ENCODE measurements at regions not wholly inside any gene's neighbourhood (a gene's known extent, or its start where the extent isn't known, plus 50 kb on each side); places are given as distances from the start of the nearest gene placed in this dataset.

DNA sequence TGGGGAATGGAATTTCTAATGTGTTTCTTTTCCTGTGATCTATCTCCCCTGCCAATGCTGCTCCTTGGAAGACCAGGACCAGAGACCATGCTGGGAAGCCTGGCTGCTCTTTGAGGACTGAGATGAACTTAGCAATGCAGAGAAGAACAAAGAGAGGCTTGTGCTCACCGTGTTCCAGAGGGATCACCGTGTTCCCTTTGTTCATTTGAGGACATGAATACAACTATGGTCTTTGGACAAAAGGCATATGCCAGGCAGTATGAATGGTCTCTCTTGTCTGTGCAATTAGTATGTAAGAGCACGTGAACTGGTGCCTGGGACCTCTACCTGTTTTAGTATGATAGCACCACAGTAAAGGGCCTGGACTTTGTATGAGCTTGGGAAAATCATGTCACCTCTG lies 139.9 kb downstream of the TDRD15 start:
- TF ChIP-seq, protein P1, sequence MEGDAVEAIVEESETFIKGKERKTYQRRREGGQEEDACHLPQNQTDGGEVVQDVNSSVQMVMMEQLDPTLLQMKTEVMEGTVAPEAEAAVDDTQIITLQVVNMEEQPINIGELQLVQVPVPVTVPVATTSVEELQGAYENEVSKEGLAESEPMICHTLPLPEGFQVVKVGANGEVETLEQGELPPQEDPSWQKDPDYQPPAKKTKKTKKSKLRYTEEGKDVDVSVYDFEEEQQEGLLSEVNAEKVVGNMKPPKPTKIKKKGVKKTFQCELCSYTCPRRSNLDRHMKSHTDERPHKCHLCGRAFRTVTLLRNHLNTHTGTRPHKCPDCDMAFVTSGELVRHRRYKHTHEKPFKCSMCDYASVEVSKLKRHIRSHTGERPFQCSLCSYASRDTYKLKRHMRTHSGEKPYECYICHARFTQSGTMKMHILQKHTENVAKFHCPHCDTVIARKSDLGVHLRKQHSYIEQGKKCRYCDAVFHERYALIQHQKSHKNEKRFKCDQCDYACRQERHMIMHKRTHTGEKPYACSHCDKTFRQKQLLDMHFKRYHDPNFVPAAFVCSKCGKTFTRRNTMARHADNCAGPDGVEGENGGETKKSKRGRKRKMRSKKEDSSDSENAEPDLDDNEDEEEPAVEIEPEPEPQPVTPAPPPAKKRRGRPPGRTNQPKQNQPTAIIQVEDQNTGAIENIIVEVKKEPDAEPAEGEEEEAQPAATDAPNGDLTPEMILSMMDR (IDR thresholded peaks at IDR 0.05) = no peak
- TF ChIP-seq EZH2 (IDR thresholded peaks at IDR 0.05) (no peak), EZH2phosphoT487 (IDR thresholded peaks at IDR 0.05) (no peak)
